Type B pancreatic cell (in vitro differentiated cells): ENCODE measurements at regions not wholly inside any gene's neighbourhood (a gene's known extent, or its start where the extent isn't known, plus 50 kb on each side); places are given as distances from the start of the nearest gene placed in this dataset.
A peak's percentile ranks its signal among the peaks of the same experiment; 100 is the strongest.

Experiments used
- DNase-seq: peaks from one replicate; pipeline ENCODE4 v3.0.0; 2021; ENCODE audit warnings: mixed read lengths; ENCODE audit not compliant: unreplicated experiment; ENCODE audit errors: extremely low spot score
- H3K27ac Mint-ChIP-seq: 2 replicates; pipeline ENCODE4 v1.8.0; 2021; ENCODE audit warnings: mild to moderate bottlenecking, mixed read lengths
- H3K27me3 Mint-ChIP-seq: 2 replicates; pipeline ENCODE4 v1.8.0; 2021; ENCODE audit warnings: mixed read lengths
- H3K36me3 Mint-ChIP-seq: 2 replicates; pipeline ENCODE4 v1.8.0; 2021; ENCODE audit warnings: mixed read lengths
- H3K4me1 Mint-ChIP-seq: one replicate; pipeline ENCODE4 v1.8.0; 2021; ENCODE audit warnings: mixed read lengths; ENCODE audit not compliant: unreplicated experiment
- H3K4me3 Mint-ChIP-seq: 2 replicates; pipeline ENCODE4 v1.8.0; 2021; ENCODE audit warnings: mild to moderate bottlenecking, mixed read lengths
- H3K9me3 Mint-ChIP-seq: 2 replicates; pipeline ENCODE4 v1.8.0; 2021; ENCODE audit warnings: mixed read lengths
- TF ChIP-seq, protein P1 (sequence below): fragments of 200-600 bp; sonication (generic); conservative IDR thresholded peaks from 2 replicates; pipeline ENCODE4 v1.5.0; 2021; ENCODE audit warnings: antibody characterized with exemption, mild to moderate bottlenecking

DNA sequence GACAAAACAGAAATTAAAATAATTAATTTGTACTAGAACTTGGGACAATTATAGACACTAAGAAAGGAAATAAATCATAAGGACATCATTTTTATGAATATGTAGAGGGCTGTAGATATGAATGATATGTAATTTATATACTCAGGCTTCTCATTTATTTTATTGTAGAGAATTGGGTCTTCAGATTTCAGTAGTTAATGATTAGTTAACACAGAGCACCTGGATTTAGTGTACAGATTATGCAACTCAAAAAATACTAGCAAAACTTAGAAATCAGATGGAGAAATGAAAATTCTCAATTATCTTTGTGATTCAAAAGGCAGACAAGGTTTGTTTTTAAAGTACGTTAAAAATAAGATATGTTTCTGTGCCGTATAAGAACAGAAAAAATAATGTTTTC lies 1311.7 kb upstream of the SLC39A10 start:
- H3K4me3 Mint-ChIP-seq = no peak overlapping the region

DNA sequence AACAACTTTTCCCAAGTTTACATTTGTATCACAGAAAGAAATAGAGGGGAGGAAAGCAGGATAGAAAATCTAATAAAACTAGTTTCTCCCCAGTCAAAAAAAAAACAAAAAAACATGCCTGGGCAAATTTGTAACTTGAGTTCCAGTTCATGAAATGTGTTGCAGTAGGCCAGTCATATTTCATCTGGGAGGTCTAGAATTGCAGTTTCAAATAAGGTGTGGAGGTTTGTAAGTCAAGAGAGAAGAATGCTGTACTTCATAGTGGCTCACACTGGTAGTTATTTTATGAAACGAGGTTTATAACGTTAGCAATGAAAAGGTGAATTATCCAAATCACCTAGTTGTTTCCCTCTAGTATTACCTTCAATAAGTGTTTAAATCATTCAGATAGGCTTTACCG lies 1313.9 kb upstream of the SLC39A10 start:
- Mint-ChIP-seq H3K27ac (peak overlapping the region; percentile 84), H3K4me1 (peaks cover 10% of the 10 kb centered on the region), H3K4me3 (no peak overlapping the region), H3K36me3 (no peaks in the 10 kb centered on the region), H3K9me3 (no peaks in the 10 kb centered on the region), H3K27me3 (no peaks in the 10 kb centered on the region)
- DNase-seq = no peak
- TF ChIP-seq, protein P1, sequence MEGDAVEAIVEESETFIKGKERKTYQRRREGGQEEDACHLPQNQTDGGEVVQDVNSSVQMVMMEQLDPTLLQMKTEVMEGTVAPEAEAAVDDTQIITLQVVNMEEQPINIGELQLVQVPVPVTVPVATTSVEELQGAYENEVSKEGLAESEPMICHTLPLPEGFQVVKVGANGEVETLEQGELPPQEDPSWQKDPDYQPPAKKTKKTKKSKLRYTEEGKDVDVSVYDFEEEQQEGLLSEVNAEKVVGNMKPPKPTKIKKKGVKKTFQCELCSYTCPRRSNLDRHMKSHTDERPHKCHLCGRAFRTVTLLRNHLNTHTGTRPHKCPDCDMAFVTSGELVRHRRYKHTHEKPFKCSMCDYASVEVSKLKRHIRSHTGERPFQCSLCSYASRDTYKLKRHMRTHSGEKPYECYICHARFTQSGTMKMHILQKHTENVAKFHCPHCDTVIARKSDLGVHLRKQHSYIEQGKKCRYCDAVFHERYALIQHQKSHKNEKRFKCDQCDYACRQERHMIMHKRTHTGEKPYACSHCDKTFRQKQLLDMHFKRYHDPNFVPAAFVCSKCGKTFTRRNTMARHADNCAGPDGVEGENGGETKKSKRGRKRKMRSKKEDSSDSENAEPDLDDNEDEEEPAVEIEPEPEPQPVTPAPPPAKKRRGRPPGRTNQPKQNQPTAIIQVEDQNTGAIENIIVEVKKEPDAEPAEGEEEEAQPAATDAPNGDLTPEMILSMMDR = no peak

More for the DNA sequence above, 1311.7 kb upstream of the SLC39A10 start:
- Mint-ChIP-seq H3K4me1 (peaks cover 10% of the 10 kb centered on the region), H3K9me3 (no peaks in the 10 kb centered on the region), H3K36me3 (no peaks in the 10 kb centered on the region), H3K27ac (no peak overlapping the region), H3K27me3 (no peaks in the 10 kb centered on the region)
- no peak for DNase-seq
- TF ChIP-seq, protein P1 = no peak

DNA sequence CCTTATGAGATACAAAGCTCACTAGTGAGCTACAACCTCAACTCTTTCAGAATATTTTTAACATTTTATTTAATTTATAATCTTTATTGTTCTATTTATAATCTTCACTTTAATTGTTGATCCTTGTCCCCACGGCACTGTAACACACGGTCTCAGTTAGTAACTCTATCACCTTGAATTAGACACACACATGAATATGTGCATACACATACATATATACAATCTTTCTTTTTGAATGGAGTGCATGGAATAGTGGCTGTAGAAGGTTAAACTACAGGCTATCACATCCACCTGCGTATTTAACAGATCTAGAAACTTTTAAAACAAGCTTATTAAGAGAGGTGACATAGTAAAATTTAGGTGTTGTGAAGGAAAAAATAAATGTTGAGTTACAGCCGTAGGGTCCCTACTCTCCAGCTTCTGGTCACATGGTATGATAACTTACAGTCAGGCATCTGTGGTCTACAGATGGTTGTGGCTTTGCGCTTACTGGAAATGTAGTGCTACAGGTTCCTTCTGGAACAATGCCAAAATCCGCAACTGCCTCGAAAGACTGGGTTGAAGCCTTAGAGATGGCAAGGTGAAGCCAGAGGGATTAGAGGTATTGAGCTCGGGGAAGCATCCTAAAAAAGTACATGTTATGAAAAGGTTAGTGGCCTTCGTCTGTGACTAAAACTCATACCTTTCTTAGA lies 1324.1 kb upstream of the SLC39A10 start:
- H3K27ac Mint-ChIP-seq = no peak overlapping the region
- TF ChIP-seq, protein P1 = no peak
- H3K27me3 Mint-ChIP-seq = no peaks in the 10 kb centered on the region
- H3K4me1 Mint-ChIP-seq = no peaks in the 10 kb centered on the region
- DNase-seq = no peak
- no peaks in the 10 kb centered on the region for H3K9me3 Mint-ChIP-seq
- H3K36me3 Mint-ChIP-seq = no peaks in the 10 kb centered on the region
- no peak overlapping the region for H3K4me3 Mint-ChIP-seq

- Mint-ChIP-seq H3K4me1 (peaks cover 5% of the 10 kb centered on the region), H3K9me3 (no peaks in the 10 kb centered on the region), H3K36me3 (no peaks in the 10 kb centered on the region), H3K27ac (no peak overlapping the region), H3K4me3 (no peak overlapping the region), H3K27me3 (no peaks in the 10 kb centered on the region)
- DNase-seq = no peak
- TF ChIP-seq, protein P1 = no peak
These were observed 1328.6 kb upstream of the SLC39A10 start for GRCh38 chr2:194328456-194328855.

DNA sequence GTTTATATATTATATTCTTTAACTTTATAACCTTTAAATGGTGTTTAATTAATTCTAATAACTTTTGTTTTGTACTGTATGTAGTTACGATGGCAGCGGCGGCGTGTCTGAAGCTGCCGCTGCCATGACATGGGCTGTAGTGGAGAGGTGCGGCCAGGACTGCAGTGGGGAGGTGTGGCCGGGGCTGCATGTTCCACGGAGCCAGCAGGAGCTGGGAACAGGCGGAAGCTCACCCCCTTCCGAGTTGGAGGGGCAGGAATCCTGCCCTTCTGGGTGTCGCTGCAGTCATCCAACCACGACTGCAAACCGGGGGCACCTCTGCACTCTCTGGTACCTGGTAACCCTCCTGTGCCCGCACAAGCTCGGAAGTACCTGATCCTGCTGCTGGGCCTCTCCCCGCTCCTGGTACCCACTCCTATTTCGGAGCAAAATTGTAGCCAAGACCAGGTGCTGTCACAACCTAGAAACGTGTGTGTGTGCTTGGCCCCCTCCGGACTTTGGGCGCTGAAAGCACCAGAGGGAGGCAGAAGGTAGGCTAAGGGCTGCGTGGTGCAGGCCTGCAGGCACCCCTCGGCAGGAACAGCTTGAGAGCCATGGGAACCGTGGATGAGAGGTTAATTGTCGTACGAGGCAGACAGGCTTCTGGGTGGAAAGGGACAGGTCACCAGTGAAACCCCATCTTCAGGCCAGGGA lies 1329.7 kb upstream of the SLC39A10 start:
- H3K9me3 Mint-ChIP-seq = no peaks in the 10 kb centered on the region
- no peak overlapping the region for H3K4me3 Mint-ChIP-seq
- no peaks in the 10 kb centered on the region for H3K36me3 Mint-ChIP-seq
- H3K27ac Mint-ChIP-seq = no peak overlapping the region
- DNase-seq = no peak
- H3K27me3 Mint-ChIP-seq = no peaks in the 10 kb centered on the region
- TF ChIP-seq, protein P1 = no peak
- peaks cover 5% of the 10 kb centered on the region for H3K4me1 Mint-ChIP-seq
